ENCODE measurements at regions not wholly inside any gene's neighbourhood (a gene's known extent, or its start where the extent isn't known, plus 50 kb on each side); places are given as distances from the start of the nearest gene placed in this dataset.

DNA sequence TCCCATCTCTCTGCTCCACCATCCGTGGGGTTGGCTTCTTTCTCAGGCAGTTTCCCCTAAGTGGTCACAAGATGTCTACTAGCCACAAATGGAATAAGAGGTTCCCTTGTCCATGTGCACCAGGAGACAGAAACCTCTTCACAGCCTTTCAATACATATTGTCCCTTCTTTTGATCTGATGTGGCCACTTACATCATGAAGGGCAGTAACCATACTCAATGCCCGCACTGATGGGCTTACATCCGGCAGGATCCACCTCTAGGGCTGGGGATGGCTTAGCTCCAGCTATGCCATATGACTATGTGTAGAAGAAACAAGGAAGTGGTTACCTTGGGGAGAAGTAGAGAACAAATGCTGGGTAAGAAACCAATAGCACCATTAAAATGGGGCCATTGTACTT is 64.4 kb downstream of the PLEKHG1 start (continued):
- TF ChIP-seq, protein P1, sequence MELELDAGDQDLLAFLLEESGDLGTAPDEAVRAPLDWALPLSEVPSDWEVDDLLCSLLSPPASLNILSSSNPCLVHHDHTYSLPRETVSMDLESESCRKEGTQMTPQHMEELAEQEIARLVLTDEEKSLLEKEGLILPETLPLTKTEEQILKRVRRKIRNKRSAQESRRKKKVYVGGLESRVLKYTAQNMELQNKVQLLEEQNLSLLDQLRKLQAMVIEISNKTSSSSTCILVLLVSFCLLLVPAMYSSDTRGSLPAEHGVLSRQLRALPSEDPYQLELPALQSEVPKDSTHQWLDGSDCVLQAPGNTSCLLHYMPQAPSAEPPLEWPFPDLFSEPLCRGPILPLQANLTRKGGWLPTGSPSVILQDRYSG (tag; conservative IDR thresholded peaks at IDR 0.05; ENCODE audit: low read depth) = no peak

DNA sequence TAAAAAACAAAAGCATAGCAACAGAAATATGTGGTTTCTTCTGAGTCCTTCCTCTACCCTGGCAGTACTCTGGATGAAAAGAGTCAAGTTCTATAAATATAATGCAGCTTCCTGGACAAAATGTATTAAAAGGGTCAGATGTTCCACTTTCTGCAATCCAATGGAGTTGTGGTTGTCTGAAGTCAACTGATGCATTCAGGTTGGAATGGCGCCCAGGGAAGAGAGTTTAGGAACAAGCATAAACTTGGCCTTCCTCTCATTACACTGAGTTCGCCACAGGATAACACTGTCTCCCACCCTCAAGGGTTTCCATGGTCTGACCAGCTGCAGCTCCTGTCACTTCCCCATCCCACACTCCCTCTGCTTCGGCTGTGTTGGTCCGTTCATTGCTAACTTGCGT is 66.4 kb downstream of the PLEKHG1 start:
- no peak for FAIRE-seq
- TF ChIP-seq NFRKB (IDR thresholded peaks at IDR 0.05; ENCODE audit: low read depth) (no peak), HEY1 (CRISPR knock-in tag; IDR thresholded peaks at IDR 0.05; ENCODE audit: borderline replicate concordance) (no peak), TAF15 (IDR thresholded peaks at IDR 0.05; ENCODE audit: low read depth, low read length) (no peak), ZNF224 (CRISPR knock-in tag; IDR thresholded peaks at IDR 0.05) (no peak), ZNF766 (CRISPR knock-in tag; conservative IDR thresholded peaks at IDR 0.05) (no peak), AFF1 (IDR thresholded peaks at IDR 0.05; ENCODE audit: low read depth in 1 of 2, partially characterized antibody in 2 of 2) (no peak), MEIS2 (IDR thresholded peaks at IDR 0.05; ENCODE audit: partially characterized antibody) (no peak), MED1 (CRISPR knock-in tag; IDR thresholded peaks at IDR 0.05; ENCODE audit: borderline replicate concordance) (no peak), KDM5B (IDR thresholded peaks at IDR 0.05; ENCODE audit: insufficient replicate concordance, low read depth, low read length) (no peak), MCM3 (IDR thresholded peaks at IDR 0.05) (no peak)
- TF ChIP-seq, protein P2, sequence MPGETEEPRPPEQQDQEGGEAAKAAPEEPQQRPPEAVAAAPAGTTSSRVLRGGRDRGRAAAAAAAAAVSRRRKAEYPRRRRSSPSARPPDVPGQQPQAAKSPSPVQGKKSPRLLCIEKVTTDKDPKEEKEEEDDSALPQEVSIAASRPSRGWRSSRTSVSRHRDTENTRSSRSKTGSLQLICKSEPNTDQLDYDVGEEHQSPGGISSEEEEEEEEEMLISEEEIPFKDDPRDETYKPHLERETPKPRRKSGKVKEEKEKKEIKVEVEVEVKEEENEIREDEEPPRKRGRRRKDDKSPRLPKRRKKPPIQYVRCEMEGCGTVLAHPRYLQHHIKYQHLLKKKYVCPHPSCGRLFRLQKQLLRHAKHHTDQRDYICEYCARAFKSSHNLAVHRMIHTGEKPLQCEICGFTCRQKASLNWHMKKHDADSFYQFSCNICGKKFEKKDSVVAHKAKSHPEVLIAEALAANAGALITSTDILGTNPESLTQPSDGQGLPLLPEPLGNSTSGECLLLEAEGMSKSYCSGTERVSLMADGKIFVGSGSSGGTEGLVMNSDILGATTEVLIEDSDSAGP (CRISPR knock-in tag; IDR thresholded peaks at IDR 0.05) = no peak

More for the DNA sequence above, 66.4 kb downstream of the PLEKHG1 start:
- Histone ChIP-seq H3K9ac (ENCODE audit: insufficient read depth in 1 of 2, low read depth in 2 of 2, low read length in 2 of 2) (no peak overlapping the region), H3K4me3 (no peak overlapping the region), H2AFZ (ENCODE audit: low read depth, low read length) (no peak overlapping the region), H3K27ac (ENCODE audit: extremely low read depth, low read depth, low read length) (no peak overlapping the region), H3K4me1 (replicated peaks in 1 of 2; ENCODE audit: control insufficient read depth in 2 of 2, insufficient read depth in 2 of 2, low read length in 2 of 2) (no peaks in the 10 kb centered on the region), H3K79me2 (ENCODE audit: control insufficient read depth, insufficient read depth, low read length) (no peaks in the 10 kb centered on the region), H3K27me3 (ENCODE audit: control insufficient read depth in 2 of 2, insufficient read depth in 2 of 2, low read length in 2 of 2) (peaks cover 7 to 20% of the 10 kb centered on the region in 2 experiments; a peak in 3 of 5 replicates), H3K4me2 (ENCODE audit: insufficient read depth, low read length) (no peak overlapping the region), H3K9me3 (replicated peaks; ENCODE audit: control insufficient read depth, insufficient read depth, low read depth, low read length) (no peaks in the 10 kb centered on the region), H4K20me1 (replicated peaks; ENCODE audit: control insufficient read depth, insufficient read depth, low read length) (no peaks in the 10 kb centered on the region), H3K9me1 (ENCODE audit: control insufficient read depth, insufficient read depth, low read length) (no peaks in the 10 kb centered on the region), H3K36me3 (ENCODE audit: control insufficient read depth, insufficient read depth, low read length) (no peaks in the 10 kb centered on the region)
- intact Hi-C loops (cut with micrococcal nuclease) = no loop called here
- ATAC-seq = no peak
- no peak for DNase-seq (ENCODE audit: extremely low read depth in 1 of 4, low spot score in 3 of 4)
- ChIA-PET POLR2A (interaction anchor here (0.6 kb wide), 1 partner anchor 12 kb away, joined by 3 read pairs; no protein-coding TSS in a partner anchor), CTCF (ENCODE audit: low intra/inter-chr PET ratio) (no interaction called here)
- in situ Hi-C loops (cut with MboI) = no loop called here
- no TSS peak for BruUV-seq (replicated peaks)
- WGBS (ENCODE audit: insufficient coverage, low coverage, missing lambda C conversion rate) = 0% methylated on average over 5 of the region's 5 CpGs
